Fibroblast of the aortic adventitia (primary cell): ENCODE measurements at regions not wholly inside any gene's neighbourhood (a gene's known extent, or its start where the extent isn't known, plus 50 kb on each side); places are given as distances from the start of the nearest gene placed in this dataset.

Source experiments
- DNase-seq: peaks from one replicate; pipeline ENCODE4 v3.0.0-alpha.2; 2010; ENCODE audit warnings: low read depth
- H3K4me3 ChIP-seq: 2 replicates; pipeline ENCODE4 v1.5.1; 2011; ENCODE audit warnings: low read depth, mild to moderate bottlenecking, control low read depth, low read length, moderate library complexity
- CTCF ChIP-seq: IDR thresholded peaks from 2 replicates; pipeline ENCODE4 v1.5.1; 2011; ENCODE audit warnings: mild to moderate bottlenecking, low read length, control low read depth, inconsistent platforms; ENCODE audit not compliant: insufficient read depth

GRCh38 chr17:34045990-34046389 lies 209.1 kb upstream of the CCL2 start:
- no peak overlapping the region for H3K4me3 ChIP-seq

GRCh38 chr17:34051046-34051445 lies 204.0 kb upstream of the CCL2 start:
- no peak overlapping the region for H3K4me3 ChIP-seq
- DNase-seq: no peak
- TF ChIP-seq CTCF: no peak

More at GRCh38 chr17:34045990-34046389, 209.1 kb upstream of the CCL2 start:
- TF ChIP-seq CTCF: no peak
- no peak for DNase-seq

GRCh38 chr17:34054495-34054894 lies 200.6 kb upstream of the CCL2 start:
- no peak overlapping the region for H3K4me3 ChIP-seq
- TF ChIP-seq CTCF: no peak
- DNase-seq: no peak

GRCh38 chr17:34055606-34056005 lies 199.5 kb upstream of the CCL2 start:
- DNase-seq: no peak

GRCh38 chr17:34059423-34060220 lies 195.5 kb upstream of the CCL2 start:
- no peak for DNase-seq
- H3K4me3 ChIP-seq: no peak overlapping the region
- no peak for TF ChIP-seq CTCF

More at GRCh38 chr17:34055606-34056005, 199.5 kb upstream of the CCL2 start:
- TF ChIP-seq CTCF: no peak
- no peak overlapping the region for H3K4me3 ChIP-seq

- no peak for TF ChIP-seq CTCF
- no peak overlapping the region for H3K4me3 ChIP-seq
- DNase-seq: no peak
Measured at GRCh38 chr17:34066528-34066927, 188.6 kb upstream of the CCL2 start.

GRCh38 chr17:34067011-34067410 lies 188.1 kb upstream of the CCL2 start:
- no peak for DNase-seq
- H3K4me3 ChIP-seq: no peak overlapping the region
- no peak for TF ChIP-seq CTCF
